Spleen (tissue), 11 donors: ENCODE measurements at regions not wholly inside any gene's neighbourhood (a gene's known extent, or its start where the extent isn't known, plus 50 kb on each side); places are given as distances from the start of the nearest gene placed in this dataset.

Experiments used
- DNase-seq: peaks from one replicate; pipeline ENCODE4 v3.0.0-alpha.2; 2020
- H3K27ac ChIP-seq, 8 donors: fragments of 200-600 bp; sonication (generic) in 7 of 8; 1 replicate in 4 of 8; 2 replicates in 4 of 8; pipeline versions ENCODE4 v1.5.0 to v1.8.0; 2016 to 2021; ENCODE audit warnings: inconsistent platforms in 4 of 8, mild to moderate bottlenecking in 4 of 8, moderate library complexity in 1 of 8
- H3K27me3 ChIP-seq, 7 donors: fragments of 200-600 bp; sonication (generic) in 6 of 7; replicated peaks in 1 of 7; 1 replicate in 4 of 7; 2 replicates in 3 of 7; pipeline versions ENCODE4 v1.5.0 to v1.8.0; 2016 to 2021; ENCODE audit warnings: inconsistent platforms in 3 of 7, mild to moderate bottlenecking in 1 of 7
- H3K36me3 ChIP-seq, 6 donors: fragments of 200-600 bp; sonication (generic) in 5 of 6; 1 replicate in 4 of 6; 2 replicates in 2 of 6; pipeline versions ENCODE4 v1.5.0 to v1.8.0; 2016 to 2021; ENCODE audit warnings: inconsistent platforms in 2 of 6
- H3K4me1 ChIP-seq, 6 donors: fragments of 200-600 bp; sonication (generic) in 5 of 6; 1 replicate in 3 of 6; 2 replicates in 3 of 6; pipeline versions ENCODE4 v1.5.0 to v1.8.0; 2016 to 2021; ENCODE audit warnings: inconsistent platforms in 3 of 6
- H3K4me3 ChIP-seq, 8 donors: fragments of 200-600 bp; sonication (generic) in 7 of 8; 1 replicate in 4 of 8; 2 replicates in 4 of 8; pipeline versions ENCODE4 v1.5.0 to v1.8.0; 2016 to 2021; ENCODE audit warnings: inconsistent platforms in 4 of 8, mild to moderate bottlenecking in 4 of 8, moderate library complexity in 2 of 8
- H3K9me3 ChIP-seq, 8 donors: fragments of 200-600 bp; sonication (generic) in 7 of 8; 1 replicate in 4 of 8; 2 replicates in 4 of 8; pipeline versions ENCODE4 v1.5.0 to v1.8.0; 2016 to 2021; ENCODE audit warnings: inconsistent platforms in 4 of 8
- CTCF ChIP-seq, 11 experiments: fragments of 200-600 bp in 7 of 11; fragments of 450-650 bp in 4 of 11; sonication (generic) in 4 of 11; IDR thresholded peaks in 8 of 11; conservative IDR thresholded peaks in 3 of 11; 1 replicate in 7 of 11; 2 replicates in 4 of 11; pipeline versions ENCODE4 v1.4.0 to v1.8.0; 2016 to 2021; ENCODE audit warnings: antibody characterized with exemption in 11 of 11, inconsistent platforms in 4 of 11, mild to moderate bottlenecking in 1 of 11
- POLR2A ChIP-seq, 3 donors: fragments of 450-650 bp; IDR thresholded peaks; one replicate each; pipeline ENCODE4 v1.5.1; 2017; ENCODE audit warnings: antibody characterized with exemption in 3 of 3, mild to moderate bottlenecking in 1 of 3
- POLR2AphosphoS5 ChIP-seq, 3 donors: sonication (generic); formaldehyde crosslinking; IDR thresholded peaks; one replicate each; pipeline ENCODE4 v1.5.1; 2017; ENCODE audit warnings: antibody characterized with exemption in 3 of 3
- WGBS, 5 donors: extraction: QIAGEN DNeasy Blood & Tissue Kit in 3 of 5; methylation state at CpG; one replicate each; pipeline versions ENCODE4 v1.1.5 to v1.1.7; 2013 to 2018; 5-methylcytosine and 5-hydroxymethylcytosine counted together
- intact Hi-C: fragments of 100-400 bp; cut with DNase I; formaldehyde crosslinking; loops from one replicate; pipeline ENCODE4 v1.15.0; 2023; ENCODE audit warnings: low total_unique reads
- donor health status: healthy with polysubstance abuse.
- donor health status: DM: no; HTN: no; CAD: no; lungs with moderate emphysema.
- donor health status: DM: no; HTN: no; CAD: no.
- donor health status: Bipolar disorder and iron deficiency.
- donor health status: healthy.
- donor health status: DM: no; HTN: no; CAD: no.
- donor health status: DM: yes; HTN: yes; CAD: no.

GRCh38 chr22:44385781-44386180, 73.0 kb upstream of the SHISAL1 start:
- 83 to 93% (median 90%) methylated on average over 11 to 12 of the region's 12 CpGs for WGBS, 5 donors
- Histone ChIP-seq H3K27me3 (peaks cover 0 to 76% (median 0%) of the 10 kb centered on the region in 7 donors), H3K4me3 (no peak overlapping the region), H3K36me3 (no peaks in the 10 kb centered on the region), H3K9me3 (no peaks in the 10 kb centered on the region), H3K27ac (no peak overlapping the region), H3K4me1 (no peaks in the 10 kb centered on the region)
- intact Hi-C loops, result no loop called here
- DNase-seq, result peak; percentile 45
- TF ChIP-seq POLR2AphosphoS5 (IDR thresholded peaks at IDR 0.05), result no peak
- no peak for TF ChIP-seq POLR2A (IDR thresholded peaks at IDR 0.05)
- TF ChIP-seq CTCF (IDR thresholded peaks at IDR 0.05 in 8 of 11, conservative IDR thresholded peaks at IDR 0.05 in 3 of 11), result no peak

- WGBS, 5 donors, result 84 to 88% (median 87%) methylated on average over 9 to 14 of the region's 14 CpGs
Observed at GRCh38 chr22:44385296-44385610, 72.5 kb upstream of the SHISAL1 start.

GRCh38 chr22:44384563-44385295, 72.0 kb upstream of the SHISAL1 start:
- Histone ChIP-seq H3K4me1 (no peaks in the 10 kb centered on the region), H3K27ac (no peak overlapping the region), H3K36me3 (no peaks in the 10 kb centered on the region), H3K27me3 (peaks cover 0 to 78% (median 0%) of the 10 kb centered on the region in 7 donors), H3K9me3 (no peaks in the 10 kb centered on the region), H3K4me3 (no peak overlapping the region)
- DNase-seq, result peak; percentile 62
- 78 to 86% (median 83%) methylated on average over 11 to 12 of the region's 12 CpGs for WGBS, 5 donors
- no peak for TF ChIP-seq POLR2A (IDR thresholded peaks at IDR 0.05)
- TF ChIP-seq POLR2AphosphoS5 (IDR thresholded peaks at IDR 0.05), result no peak
- no peak for TF ChIP-seq CTCF (IDR thresholded peaks at IDR 0.05 in 8 of 11, conservative IDR thresholded peaks at IDR 0.05 in 3 of 11)
- intact Hi-C loops, result no loop called here

More at GRCh38 chr22:44385296-44385610, 72.5 kb upstream of the SHISAL1 start:
- H3K27me3 ChIP-seq, result peaks cover 0 to 74% (median 0%) of the 10 kb centered on the region in 7 donors
- DNase-seq, result no peak
- H3K4me1 ChIP-seq, result no peaks in the 10 kb centered on the region
- H3K9me3 ChIP-seq, result no peaks in the 10 kb centered on the region
- TF ChIP-seq CTCF (IDR thresholded peaks at IDR 0.05 in 8 of 11, conservative IDR thresholded peaks at IDR 0.05 in 3 of 11) (no peak), POLR2A (IDR thresholded peaks at IDR 0.05) (no peak)
- H3K27ac ChIP-seq, result no peak overlapping the region
- no peaks in the 10 kb centered on the region for H3K36me3 ChIP-seq
- no peak overlapping the region for H3K4me3 ChIP-seq
- intact Hi-C loops, result no loop called here

- peak; percentile 31 for DNase-seq
- TF ChIP-seq POLR2A (IDR thresholded peaks at IDR 0.05) (no peak), CTCF (IDR thresholded peaks at IDR 0.05 in 8 of 11, conservative IDR thresholded peaks at IDR 0.05 in 3 of 11) (no peak), POLR2AphosphoS5 (IDR thresholded peaks at IDR 0.05) (no peak)
- peaks cover 0 to 74% (median 0%) of the 10 kb centered on the region in 7 donors for H3K27me3 ChIP-seq
- no peak overlapping the region for H3K4me3 ChIP-seq
- H3K27ac ChIP-seq, result no peak overlapping the region
- no peaks in the 10 kb centered on the region for H3K36me3 ChIP-seq
- no peaks in the 10 kb centered on the region for H3K4me1 ChIP-seq
- intact Hi-C loops, result no loop called here
- H3K9me3 ChIP-seq, result peaks cover 0 to 3% (median 0%) of the 10 kb centered on the region in 8 donors
- WGBS, 5 donors, result 85 to 94% (median 89%) methylated on average over 10 to 14 of the region's 14 CpGs
Observed at GRCh38 chr22:44383652-44384562, 71.2 kb upstream of the SHISAL1 start.
